ENCODE measurements at regions not wholly inside any gene's neighbourhood (a gene's known extent, or its start where the extent isn't known, plus 50 kb on each side); places are given as distances from the start of the nearest gene placed in this dataset.

DNA sequence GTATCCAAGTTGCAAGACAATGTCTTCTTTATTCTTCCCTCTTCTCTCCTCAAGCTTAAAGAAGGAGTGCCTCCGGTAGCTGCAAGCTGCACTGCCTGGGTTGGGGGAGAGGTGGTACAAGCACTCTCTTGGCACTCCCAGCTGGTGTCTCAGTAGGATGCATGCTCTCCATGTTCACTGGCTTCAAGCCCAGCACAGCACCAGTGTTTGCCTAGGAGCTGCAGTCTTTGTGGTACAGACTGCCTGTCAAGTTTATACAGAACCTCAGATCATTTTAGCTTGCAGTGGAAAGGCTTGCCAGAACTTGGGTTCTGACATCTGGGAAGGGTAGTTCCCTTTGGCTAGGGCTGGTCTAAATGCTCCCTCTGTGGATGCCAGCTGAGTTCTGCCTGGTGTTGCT lies 505.6 kb downstream of the MAN2A1 start:
- intact Hi-C loops (cut with DNase I) = no loop called here
- TF ChIP-seq POLR2A (IDR thresholded peaks at IDR 0.05) (no peak), POLR2AphosphoS5 (IDR thresholded peaks at IDR 0.05) (no peak), EP300 (IDR thresholded peaks at IDR 0.05) (no peak)
- TF ChIP-seq, protein P1, sequence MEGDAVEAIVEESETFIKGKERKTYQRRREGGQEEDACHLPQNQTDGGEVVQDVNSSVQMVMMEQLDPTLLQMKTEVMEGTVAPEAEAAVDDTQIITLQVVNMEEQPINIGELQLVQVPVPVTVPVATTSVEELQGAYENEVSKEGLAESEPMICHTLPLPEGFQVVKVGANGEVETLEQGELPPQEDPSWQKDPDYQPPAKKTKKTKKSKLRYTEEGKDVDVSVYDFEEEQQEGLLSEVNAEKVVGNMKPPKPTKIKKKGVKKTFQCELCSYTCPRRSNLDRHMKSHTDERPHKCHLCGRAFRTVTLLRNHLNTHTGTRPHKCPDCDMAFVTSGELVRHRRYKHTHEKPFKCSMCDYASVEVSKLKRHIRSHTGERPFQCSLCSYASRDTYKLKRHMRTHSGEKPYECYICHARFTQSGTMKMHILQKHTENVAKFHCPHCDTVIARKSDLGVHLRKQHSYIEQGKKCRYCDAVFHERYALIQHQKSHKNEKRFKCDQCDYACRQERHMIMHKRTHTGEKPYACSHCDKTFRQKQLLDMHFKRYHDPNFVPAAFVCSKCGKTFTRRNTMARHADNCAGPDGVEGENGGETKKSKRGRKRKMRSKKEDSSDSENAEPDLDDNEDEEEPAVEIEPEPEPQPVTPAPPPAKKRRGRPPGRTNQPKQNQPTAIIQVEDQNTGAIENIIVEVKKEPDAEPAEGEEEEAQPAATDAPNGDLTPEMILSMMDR (IDR thresholded peaks at IDR 0.05) = no peak

DNA sequence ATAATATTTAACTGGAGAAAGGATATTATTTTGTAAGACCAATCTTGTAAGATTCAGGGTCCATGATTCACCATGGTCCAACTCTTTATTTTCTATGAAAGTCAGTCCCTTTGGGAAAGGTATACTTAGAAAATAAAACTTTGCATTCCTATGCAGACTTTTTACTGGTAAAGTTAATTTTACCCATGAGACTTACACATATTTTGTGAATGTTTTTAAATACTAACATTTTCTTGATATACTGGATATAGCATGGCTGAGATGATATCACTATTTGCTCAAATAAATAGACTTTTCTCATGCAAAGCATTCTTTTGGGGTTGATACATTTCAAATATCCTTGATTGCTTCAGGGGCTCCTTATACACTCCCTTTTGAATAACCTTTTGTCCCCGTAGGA lies 512.1 kb downstream of the MAN2A1 start:
- TF ChIP-seq POLR2A (IDR thresholded peaks at IDR 0.05) (no peak), EP300 (IDR thresholded peaks at IDR 0.05) (no peak), POLR2AphosphoS5 (IDR thresholded peaks at IDR 0.05) (no peak)
- TF ChIP-seq, protein P1 (IDR thresholded peaks at IDR 0.05) = no peak
- Histone ChIP-seq H3K27me3 (no peaks in the 10 kb centered on the region), H3K4me3 (no peak overlapping the region), H3K9me3 (peaks cover 0 to 5% (median 2%) of the 10 kb centered on the region in 4 donors), H3K27ac (no peak overlapping the region), H3K4me1 (no peaks in the 10 kb centered on the region), H3K36me3 (no peaks in the 10 kb centered on the region)
- no peak for DNase-seq
- 48 to 76% methylated on average over 1 of the region's 1 CpG for WGBS, 2 donors
- intact Hi-C loops (cut with DNase I) = no loop called here

More for the DNA sequence above, 505.6 kb downstream of the MAN2A1 start:
- Histone ChIP-seq H3K27me3 (no peaks in the 10 kb centered on the region), H3K4me3 (no peak overlapping the region), H3K27ac (no peak overlapping the region), H3K4me1 (no peaks in the 10 kb centered on the region), H3K36me3 (no peaks in the 10 kb centered on the region), H3K9me3 (peaks cover 0 to 3% (median 0%) of the 10 kb centered on the region in 4 donors)
- 94% methylated on average over 1 of the region's 1 CpG for WGBS, 2 donors
- no peak for DNase-seq

DNA sequence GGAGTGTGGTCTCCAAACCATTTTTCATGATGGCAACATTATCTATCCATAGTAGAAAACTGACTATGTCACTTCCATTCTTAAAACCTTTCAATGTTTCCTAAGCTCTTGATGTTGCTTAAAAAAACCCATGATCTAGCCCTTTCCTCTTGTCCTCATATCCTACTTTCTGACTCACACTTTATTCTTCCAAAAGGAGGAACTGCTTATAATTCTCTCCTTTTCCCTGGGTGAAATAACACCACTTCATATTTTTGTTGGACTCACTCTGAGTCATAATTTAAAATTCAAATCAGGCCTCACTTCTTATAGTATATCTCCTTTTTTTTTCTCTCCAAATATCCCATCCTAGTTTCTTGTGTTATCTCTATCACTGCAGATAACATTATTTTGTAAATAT lies 513.9 kb downstream of the MAN2A1 start:
- Histone ChIP-seq H3K9me3 (peaks cover 0 to 5% (median 2%) of the 10 kb centered on the region in 4 donors), H3K4me3 (no peak overlapping the region), H3K36me3 (no peaks in the 10 kb centered on the region), H3K27me3 (no peaks in the 10 kb centered on the region), H3K4me1 (no peaks in the 10 kb centered on the region), H3K27ac (no peak overlapping the region)
- no peak for TF ChIP-seq POLR2A (IDR thresholded peaks at IDR 0.05)
- no peak for TF ChIP-seq EP300 (IDR thresholded peaks at IDR 0.05)
- no peak for TF ChIP-seq POLR2AphosphoS5 (IDR thresholded peaks at IDR 0.05)
- DNase-seq = no peak
- intact Hi-C loops (cut with DNase I) = no loop called here

DNA sequence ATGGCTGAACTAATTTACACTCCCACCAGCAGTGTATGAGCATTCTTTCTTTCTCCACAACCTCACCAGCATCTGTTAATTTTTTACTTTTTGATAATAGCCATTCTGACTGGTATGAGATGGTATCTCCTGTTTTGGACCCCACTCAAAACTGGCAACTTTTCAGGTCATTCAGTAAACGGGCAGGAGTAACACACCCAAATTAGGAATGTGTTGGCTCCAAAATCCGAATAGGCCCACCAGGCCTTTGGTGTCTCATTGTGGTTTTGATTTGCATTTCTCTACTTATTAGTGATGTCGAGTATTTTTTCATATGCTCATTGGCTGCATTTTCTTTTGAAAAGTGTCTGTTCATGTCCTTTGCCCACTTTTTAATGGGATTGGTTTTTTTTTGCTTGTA lies 517.1 kb downstream of the TMEM232 start:
- no peak overlapping the region for H3K27ac ChIP-seq
- intact Hi-C loops (cut with DNase I) = no loop called here
- WGBS, 2 donors = 71 to 89% methylated on average over 3 of the region's 3 CpGs
- no peaks in the 10 kb centered on the region for H3K27me3 ChIP-seq
- no peak for TF ChIP-seq POLR2A (IDR thresholded peaks at IDR 0.05)
- TF ChIP-seq EP300 (IDR thresholded peaks at IDR 0.05) = no peak
- TF ChIP-seq POLR2AphosphoS5 (IDR thresholded peaks at IDR 0.05) = no peak
- TF ChIP-seq, protein P1 (IDR thresholded peaks at IDR 0.05) = no peak
- H3K4me3 ChIP-seq = no peak overlapping the region
- no peak for DNase-seq
- H3K9me3 ChIP-seq = peaks cover 0 to 5% (median under 1%) of the 10 kb centered on the region in 4 donors
- H3K36me3 ChIP-seq = no peaks in the 10 kb centered on the region
- no peaks in the 10 kb centered on the region for H3K4me1 ChIP-seq

DNA sequence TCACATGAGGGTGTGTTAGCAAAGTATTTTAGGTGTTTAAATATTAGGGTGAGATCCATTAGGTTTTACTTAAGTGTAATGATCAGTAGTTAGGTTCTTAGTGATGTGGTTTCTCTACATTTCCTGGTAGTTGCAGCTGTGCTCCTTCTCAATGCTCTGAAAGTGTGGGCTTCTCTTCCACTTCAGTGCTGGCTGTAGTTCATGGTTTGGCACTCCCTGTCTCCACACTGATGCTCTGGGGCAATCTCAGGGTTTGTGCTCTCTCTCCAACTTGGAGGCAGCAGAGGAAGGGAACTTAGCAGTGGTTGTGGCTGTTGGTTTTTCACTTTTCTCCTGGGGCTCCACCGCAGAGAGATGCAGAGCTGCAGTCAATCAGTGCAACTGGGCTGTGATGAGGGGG lies 507.5 kb downstream of the TMEM232 start:
- no peak for DNase-seq
- no peak overlapping the region for H3K27ac ChIP-seq
- intact Hi-C loops (cut with DNase I) = no loop called here
- no peak overlapping the region for H3K4me3 ChIP-seq
- H3K36me3 ChIP-seq = no peaks in the 10 kb centered on the region
- TF ChIP-seq, protein P1 (IDR thresholded peaks at IDR 0.05) = no peak
- no peak for TF ChIP-seq POLR2AphosphoS5 (IDR thresholded peaks at IDR 0.05)
- no peak for TF ChIP-seq POLR2A (IDR thresholded peaks at IDR 0.05)
- TF ChIP-seq EP300 (IDR thresholded peaks at IDR 0.05) = no peak
- peaks cover 0 to 17% (median 8%) of the 10 kb centered on the region in 4 donors for H3K9me3 ChIP-seq
- 85 to 88% methylated on average over 1 of the region's 1 CpG for WGBS, 2 donors
- no peaks in the 10 kb centered on the region for H3K27me3 ChIP-seq
- H3K4me1 ChIP-seq = no peaks in the 10 kb centered on the region
